Hepatocyte (in vitro differentiated cells): ENCODE measurements at regions not wholly inside any gene's neighbourhood (a gene's known extent, or its start where the extent isn't known, plus 50 kb on each side); places are given as distances from the start of the nearest gene placed in this dataset.

Experiments used
- DNase-seq: peaks from one replicate; pipeline ENCODE4 v3.0.0-alpha.2; 2016; ENCODE audit warnings: low spot score
- H2AFZ ChIP-seq: fragments of 200-600 bp; sonication (generic); 2 replicates; pipeline ENCODE4 v1.6.0; 2016; ENCODE audit warnings: antibody characterized with exemption, mild to moderate bottlenecking
- H3K27ac ChIP-seq: fragments of 200-600 bp; sonication (generic); 2 replicates; pipeline ENCODE4 v1.5.1; 2016; ENCODE audit warnings: mild to moderate bottlenecking
- H3K27me3 ChIP-seq: fragments of 200-600 bp; sonication (generic); 2 replicates; pipeline ENCODE4 v1.6.1; 2016
- H3K36me3 ChIP-seq: fragments of 200-600 bp; sonication (generic); replicated peaks from 2 replicates; pipeline ENCODE4 v1.5.1; 2016; ENCODE audit warnings: low read depth; ENCODE audit not compliant: insufficient read depth
- H3K4me1 ChIP-seq: fragments of 200-600 bp; sonication (generic); 2 replicates; pipeline ENCODE4 v1.5.1; 2016; ENCODE audit warnings: mild to moderate bottlenecking, moderate library complexity; ENCODE audit not compliant: insufficient read depth
- H3K4me2 ChIP-seq: fragments of 200-600 bp; sonication (generic); 2 replicates; pipeline ENCODE4 v1.6.0; 2016
- H3K4me3 ChIP-seq: fragments of 200-600 bp; sonication (generic); 2 replicates; pipeline ENCODE4 v1.5.1; 2016; ENCODE audit warnings: mild to moderate bottlenecking
- H3K79me2 ChIP-seq: fragments of 200-600 bp; sonication (generic); 2 replicates; pipeline ENCODE4 v1.6.0; 2017; ENCODE audit warnings: mild to moderate bottlenecking
- H3K9me2 ChIP-seq: fragments of 200-600 bp; sonication (generic); replicated peaks from 2 replicates; pipeline ENCODE4 v1.6.0; 2017; ENCODE audit warnings: mild to moderate bottlenecking; ENCODE audit not compliant: insufficient read depth
- H3K9me3 ChIP-seq: fragments of 200-600 bp; sonication (generic); 2 replicates; pipeline ENCODE4 v1.5.1; 2016; ENCODE audit warnings: low read depth, mild to moderate bottlenecking
- H4K20me1 ChIP-seq: fragments of 200-600 bp; sonication (generic); 2 replicates; pipeline ENCODE4 v1.6.0; 2016; ENCODE audit warnings: mild to moderate bottlenecking; ENCODE audit not compliant: insufficient read depth, poor library complexity, severe bottlenecking
- EZH2 ChIP-seq: fragments of 200-600 bp; sonication (generic); IDR thresholded peaks from 2 replicates; pipeline ENCODE4 v1.6.1; 2016; ENCODE audit warnings: antibody characterized with exemption, mild to moderate bottlenecking, borderline replicate concordance
- EZH2phosphoT487 ChIP-seq: fragments of 200-600 bp; sonication (generic); IDR thresholded peaks from one replicate; pipeline ENCODE4 v1.6.1; 2018; ENCODE audit warnings: antibody characterized with exemption, mild to moderate bottlenecking, low read depth, moderate library complexity; ENCODE audit not compliant: unreplicated experiment, severe bottlenecking
- WGBS: methylation state at CpG from one replicate; pipeline ENCODE4 v1.1.6; 2016; ENCODE audit warnings: low lambda C conversion rate; ENCODE audit errors: missing lambda C conversion rate; 5-methylcytosine and 5-hydroxymethylcytosine counted together
- TF ChIP-seq, protein P1 (sequence below): fragments of 200-600 bp; sonication (generic); IDR thresholded peaks from 2 replicates; pipeline ENCODE4 v1.5.1; 2016; ENCODE audit warnings: antibody characterized with exemption, mild to moderate bottlenecking; ENCODE audit not compliant: poor library complexity

DNA sequence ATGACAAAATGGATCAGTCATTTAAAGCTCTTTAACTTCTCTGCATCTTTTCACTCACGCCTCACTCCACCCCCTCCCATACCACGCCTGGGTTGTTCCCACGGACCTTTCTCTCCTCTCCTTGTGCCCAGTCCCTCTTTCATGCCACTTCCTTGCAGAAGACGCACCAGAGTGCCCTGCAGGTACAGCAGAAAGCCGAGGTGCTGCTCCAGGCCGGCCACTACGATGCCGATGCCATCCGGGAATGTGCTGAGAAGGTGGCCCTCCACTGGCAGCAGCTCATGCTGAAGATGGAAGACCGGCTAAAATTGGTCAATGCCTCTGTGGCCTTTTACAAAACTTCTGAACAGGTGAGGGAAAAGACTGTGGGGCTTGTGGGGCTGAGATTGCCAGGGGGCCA is 296.1 kb upstream of the UMPS start:
- Histone ChIP-seq H3K9me2 (no peaks in the 10 kb centered on the region), H4K20me1 (no peaks in the 10 kb centered on the region), H3K27ac (no peak overlapping the region), H3K27me3 (no peaks in the 10 kb centered on the region), H3K79me2 (no peaks in the 10 kb centered on the region), H3K4me2 (no peak overlapping the region), H3K4me3 (no peak overlapping the region), H3K36me3 (no peaks in the 10 kb centered on the region), H3K4me1 (peaks cover 3% of the 10 kb centered on the region), H2AFZ (no peak overlapping the region), H3K9me3 (no peaks in the 10 kb centered on the region)
- TF ChIP-seq EZH2 = no peak
- TF ChIP-seq, protein P1, sequence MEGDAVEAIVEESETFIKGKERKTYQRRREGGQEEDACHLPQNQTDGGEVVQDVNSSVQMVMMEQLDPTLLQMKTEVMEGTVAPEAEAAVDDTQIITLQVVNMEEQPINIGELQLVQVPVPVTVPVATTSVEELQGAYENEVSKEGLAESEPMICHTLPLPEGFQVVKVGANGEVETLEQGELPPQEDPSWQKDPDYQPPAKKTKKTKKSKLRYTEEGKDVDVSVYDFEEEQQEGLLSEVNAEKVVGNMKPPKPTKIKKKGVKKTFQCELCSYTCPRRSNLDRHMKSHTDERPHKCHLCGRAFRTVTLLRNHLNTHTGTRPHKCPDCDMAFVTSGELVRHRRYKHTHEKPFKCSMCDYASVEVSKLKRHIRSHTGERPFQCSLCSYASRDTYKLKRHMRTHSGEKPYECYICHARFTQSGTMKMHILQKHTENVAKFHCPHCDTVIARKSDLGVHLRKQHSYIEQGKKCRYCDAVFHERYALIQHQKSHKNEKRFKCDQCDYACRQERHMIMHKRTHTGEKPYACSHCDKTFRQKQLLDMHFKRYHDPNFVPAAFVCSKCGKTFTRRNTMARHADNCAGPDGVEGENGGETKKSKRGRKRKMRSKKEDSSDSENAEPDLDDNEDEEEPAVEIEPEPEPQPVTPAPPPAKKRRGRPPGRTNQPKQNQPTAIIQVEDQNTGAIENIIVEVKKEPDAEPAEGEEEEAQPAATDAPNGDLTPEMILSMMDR = no peak
- no peak for TF ChIP-seq EZH2phosphoT487
- no peak for DNase-seq
- 96% methylated on average over 10 of the region's 10 CpGs for WGBS

DNA sequence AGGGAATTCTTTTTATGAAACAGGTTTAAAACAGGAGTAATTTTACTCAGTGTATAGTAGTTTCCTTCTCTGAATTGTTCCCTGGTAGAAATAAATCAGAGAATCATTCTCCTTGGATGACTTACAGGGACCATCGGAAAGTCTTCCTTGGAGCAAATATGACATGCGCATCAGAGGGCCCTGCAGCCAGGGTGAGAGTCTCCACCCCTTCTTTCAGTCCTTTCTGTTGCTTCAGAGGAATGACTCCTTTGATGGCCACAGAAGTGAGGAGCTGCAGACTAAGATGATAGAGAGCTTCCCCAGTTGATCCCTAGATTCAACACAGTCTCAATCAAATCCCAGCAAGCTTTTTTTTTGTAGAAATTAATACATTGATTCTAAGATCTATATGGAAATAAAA is 294.8 kb upstream of the UMPS start:
- Histone ChIP-seq H3K9me3 (no peaks in the 10 kb centered on the region), H3K4me3 (no peak overlapping the region), H3K36me3 (no peaks in the 10 kb centered on the region), H3K27me3 (no peaks in the 10 kb centered on the region), H3K4me2 (no peak overlapping the region), H3K79me2 (no peaks in the 10 kb centered on the region), H3K9me2 (no peaks in the 10 kb centered on the region), H4K20me1 (no peaks in the 10 kb centered on the region), H2AFZ (no peak overlapping the region), H3K4me1 (no peaks in the 10 kb centered on the region), H3K27ac (no peak overlapping the region)
- no peak for DNase-seq
- WGBS = 98% methylated on average over 2 of the region's 2 CpGs
- TF ChIP-seq EZH2 = no peak
- TF ChIP-seq, protein P1 = no peak
- no peak for TF ChIP-seq EZH2phosphoT487

DNA sequence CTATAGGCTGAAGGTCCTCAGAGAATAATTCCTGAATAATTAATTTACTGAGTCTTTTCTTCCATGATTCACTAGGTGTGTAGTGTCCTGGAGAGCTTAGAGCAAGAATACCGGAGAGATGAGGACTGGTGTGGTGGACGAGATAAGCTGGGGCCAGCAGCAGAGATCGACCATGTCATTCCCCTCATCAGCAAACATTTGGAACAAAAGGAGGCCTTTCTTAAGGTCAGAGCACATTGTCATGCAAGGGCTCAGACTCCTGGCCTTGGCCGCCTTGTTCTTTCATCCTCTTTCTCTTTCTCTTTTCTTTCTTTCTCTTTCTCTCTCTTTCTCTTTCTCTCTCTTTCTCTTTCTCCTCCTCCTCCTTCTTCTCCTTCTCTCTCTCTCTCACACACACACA is 291.4 kb upstream of the UMPS start:
- H3K4me1 ChIP-seq = peaks cover 3% of the 10 kb centered on the region
- H3K27ac ChIP-seq = no peak overlapping the region
- no peaks in the 10 kb centered on the region for H3K36me3 ChIP-seq
- 63% methylated on average over 4 of the region's 4 CpGs for WGBS
- DNase-seq = no peak
- no peak overlapping the region for H3K4me2 ChIP-seq
- H3K79me2 ChIP-seq = no peaks in the 10 kb centered on the region
- TF ChIP-seq EZH2 (no peak), EZH2phosphoT487 (no peak)
- TF ChIP-seq, protein P1 = no peak
- no peaks in the 10 kb centered on the region for H4K20me1 ChIP-seq
- no peaks in the 10 kb centered on the region for H3K9me3 ChIP-seq
- H3K4me3 ChIP-seq = no peak overlapping the region
- H3K27me3 ChIP-seq = no peaks in the 10 kb centered on the region
- no peak overlapping the region for H2AFZ ChIP-seq
- no peaks in the 10 kb centered on the region for H3K9me2 ChIP-seq

DNA sequence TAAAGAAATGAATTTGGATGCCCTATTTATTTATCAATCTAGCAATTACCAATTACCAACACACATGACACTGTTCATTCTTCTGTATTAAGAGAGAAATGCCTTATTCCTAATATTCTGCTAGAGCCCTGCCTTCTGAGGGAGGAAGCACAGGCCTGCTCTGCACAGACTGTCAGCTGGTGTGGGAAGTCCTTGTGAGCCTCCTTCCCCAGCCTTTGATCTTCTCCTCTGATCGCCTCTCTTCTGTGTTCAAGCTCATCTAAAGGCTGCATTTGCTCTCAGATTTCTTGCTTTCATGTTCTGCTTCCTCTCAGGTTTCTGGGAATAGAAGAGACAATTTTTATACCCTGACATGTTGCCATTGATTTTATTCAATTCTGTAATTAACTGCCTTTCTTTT is 290.6 kb upstream of the UMPS start:
- Histone ChIP-seq H3K27ac (no peak overlapping the region), H3K9me3 (no peaks in the 10 kb centered on the region), H3K4me1 (peaks cover 4% of the 10 kb centered on the region), H3K9me2 (no peaks in the 10 kb centered on the region), H3K79me2 (no peaks in the 10 kb centered on the region), H4K20me1 (no peaks in the 10 kb centered on the region), H2AFZ (no peak overlapping the region), H3K27me3 (no peaks in the 10 kb centered on the region), H3K36me3 (no peaks in the 10 kb centered on the region), H3K4me2 (no peak overlapping the region), H3K4me3 (no peak overlapping the region)
- TF ChIP-seq EZH2 (no peak), EZH2phosphoT487 (no peak)
- DNase-seq = no peak
- WGBS = 35% methylated on average over 1 of the region's 1 CpG
